Vagina (tissue), 2 donors: ENCODE measurements at regions not wholly inside any gene's neighbourhood (a gene's known extent, or its start where the extent isn't known, plus 50 kb on each side); places are given as distances from the start of the nearest gene placed in this dataset.

Source experiments
- DNase-seq, 2 donors: peaks; one replicate each; pipeline ENCODE4 v3.0.0-alpha.2; 2017; ENCODE audit errors: extremely low spot score in 2 of 2
- H3K27ac ChIP-seq: fragments of 200-600 bp; sonication (generic); one replicate; pipeline ENCODE4 v1.5.1; 2019
- H3K27me3 ChIP-seq: fragments of 200-600 bp; sonication (generic); one replicate; pipeline ENCODE4 v1.5.1; 2019
- H3K36me3 ChIP-seq, 2 donors: fragments of 200-600 bp; sonication (generic); one replicate each; pipeline ENCODE4 v1.5.1; 2017 to 2019
- H3K4me1 ChIP-seq: fragments of 200-600 bp; sonication (generic); one replicate; pipeline ENCODE4 v1.5.1; 2019
- H3K4me3 ChIP-seq, 2 donors: fragments of 200-600 bp; sonication (generic); 1 replicate in 1 of 2; 2 replicates in 1 of 2; pipeline ENCODE4 v1.5.1; 2016 to 2019
- H3K9me3 ChIP-seq: fragments of 200-600 bp; sonication (generic); one replicate; pipeline ENCODE4 v1.5.1; 2019
- POLR2A ChIP-seq, 2 donors: fragments of 450-650 bp; IDR thresholded peaks; one replicate each; pipeline ENCODE4 v1.6.1; 2017; ENCODE audit warnings: antibody characterized with exemption in 2 of 2, mild to moderate bottlenecking in 2 of 2, moderate library complexity in 2 of 2
- POLR2AphosphoS5 ChIP-seq, 2 donors: sonication (generic); formaldehyde crosslinking; IDR thresholded peaks; one replicate each; pipeline ENCODE4 v1.9.0; 2017; ENCODE audit warnings: antibody characterized with exemption in 2 of 2, mild to moderate bottlenecking in 2 of 2, low read depth in 1 of 2; ENCODE audit not compliant: insufficient read depth in 1 of 2
- intact Hi-C: fragments of 100-400 bp; cut with DNase I; formaldehyde crosslinking; loops from one replicate; pipeline ENCODE4 v1.15.1; 2023
- TF ChIP-seq, protein P1 (sequence below), 3 experiments: fragments of 450-650 bp in 2 of 3; fragments of 200-600 bp in 1 of 3; sonication (generic) in 1 of 3; IDR thresholded peaks; one replicate each; pipeline ENCODE4 v1.5.1; 2017 to 2019; ENCODE audit warnings: antibody characterized with exemption in 3 of 3, mild to moderate bottlenecking in 2 of 3, moderate library complexity in 2 of 3

DNA sequence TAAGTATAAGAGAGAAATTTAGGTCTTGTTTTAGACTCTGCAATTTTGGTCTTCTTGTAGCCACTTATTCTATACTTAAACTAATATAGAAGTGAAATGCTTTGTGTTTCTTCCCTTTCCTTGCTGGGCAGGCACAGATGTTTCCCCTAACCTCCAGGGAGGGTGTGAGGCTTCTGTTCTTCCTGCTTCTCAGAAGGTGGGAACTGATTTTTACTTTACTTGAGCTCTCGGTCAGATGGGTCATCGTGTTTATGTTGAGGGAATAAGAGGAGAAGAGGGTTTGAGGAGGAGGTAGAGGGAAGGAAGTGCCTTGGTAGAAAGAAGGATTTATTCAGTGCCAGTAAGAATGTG lies 92.5 kb upstream of the CXCR4 start:
- Histone ChIP-seq H3K27ac (no peak overlapping the region), H3K36me3 (no peaks in the 10 kb centered on the region), H3K4me1 (no peaks in the 10 kb centered on the region), H3K4me3 (no peak overlapping the region), H3K9me3 (no peaks in the 10 kb centered on the region), H3K27me3 (no peaks in the 10 kb centered on the region)
- no peak for DNase-seq
- TF ChIP-seq, protein P1, sequence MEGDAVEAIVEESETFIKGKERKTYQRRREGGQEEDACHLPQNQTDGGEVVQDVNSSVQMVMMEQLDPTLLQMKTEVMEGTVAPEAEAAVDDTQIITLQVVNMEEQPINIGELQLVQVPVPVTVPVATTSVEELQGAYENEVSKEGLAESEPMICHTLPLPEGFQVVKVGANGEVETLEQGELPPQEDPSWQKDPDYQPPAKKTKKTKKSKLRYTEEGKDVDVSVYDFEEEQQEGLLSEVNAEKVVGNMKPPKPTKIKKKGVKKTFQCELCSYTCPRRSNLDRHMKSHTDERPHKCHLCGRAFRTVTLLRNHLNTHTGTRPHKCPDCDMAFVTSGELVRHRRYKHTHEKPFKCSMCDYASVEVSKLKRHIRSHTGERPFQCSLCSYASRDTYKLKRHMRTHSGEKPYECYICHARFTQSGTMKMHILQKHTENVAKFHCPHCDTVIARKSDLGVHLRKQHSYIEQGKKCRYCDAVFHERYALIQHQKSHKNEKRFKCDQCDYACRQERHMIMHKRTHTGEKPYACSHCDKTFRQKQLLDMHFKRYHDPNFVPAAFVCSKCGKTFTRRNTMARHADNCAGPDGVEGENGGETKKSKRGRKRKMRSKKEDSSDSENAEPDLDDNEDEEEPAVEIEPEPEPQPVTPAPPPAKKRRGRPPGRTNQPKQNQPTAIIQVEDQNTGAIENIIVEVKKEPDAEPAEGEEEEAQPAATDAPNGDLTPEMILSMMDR (IDR thresholded peaks at IDR 0.05), result no peak
- no peak for TF ChIP-seq POLR2A (IDR thresholded peaks at IDR 0.05)
- no peak for TF ChIP-seq POLR2AphosphoS5 (IDR thresholded peaks at IDR 0.05; ENCODE audit: insufficient read depth in 1 of 2, low read depth in 1 of 2)
- intact Hi-C loops, result no loop called here

DNA sequence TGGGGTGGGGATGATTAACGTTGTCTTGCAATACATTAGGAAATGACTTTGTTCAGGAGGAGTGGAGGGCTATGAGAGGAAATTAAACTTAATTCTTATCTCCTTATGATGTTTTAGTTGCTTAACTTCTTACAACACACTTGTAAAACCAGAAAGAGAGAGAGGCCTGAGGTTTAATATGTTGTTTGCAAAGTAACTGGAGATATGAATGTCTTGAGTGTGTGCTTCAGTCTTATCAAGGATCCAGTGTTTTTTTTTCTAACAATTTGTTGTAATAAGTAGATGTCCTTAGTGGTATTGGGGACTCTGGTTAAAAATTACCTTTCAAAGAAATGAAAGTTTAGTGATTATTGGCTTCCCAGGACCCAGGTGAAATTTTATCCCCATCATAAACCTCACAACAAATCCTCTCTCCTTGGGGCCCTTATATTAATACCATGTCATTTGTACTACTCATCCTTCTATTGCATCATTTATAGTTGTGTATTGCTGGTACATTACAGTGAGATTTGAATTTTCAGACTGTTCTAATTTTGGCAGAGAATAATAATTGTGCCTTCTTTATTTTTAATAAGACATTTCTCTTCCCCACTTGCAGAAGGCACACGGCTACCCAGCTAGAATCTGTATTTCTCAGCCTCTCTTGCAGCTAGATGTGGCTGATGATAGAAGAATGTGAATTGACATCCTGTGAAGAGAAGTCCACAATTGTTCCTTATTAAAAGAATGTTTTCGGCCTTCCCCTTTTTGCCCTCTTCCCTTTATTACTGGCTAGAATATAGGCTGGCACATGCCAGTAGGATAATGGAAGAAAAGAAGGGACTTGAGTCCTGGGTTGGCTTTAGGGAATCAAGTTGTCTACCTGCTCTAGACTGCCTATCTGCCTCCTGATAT lies 91.9 kb upstream of the CXCR4 start:
- DNase-seq, result no peak
- H3K9me3 ChIP-seq, result no peaks in the 10 kb centered on the region
- no peak overlapping the region for H3K27ac ChIP-seq
- TF ChIP-seq POLR2AphosphoS5 (IDR thresholded peaks at IDR 0.05; ENCODE audit: insufficient read depth in 1 of 2, low read depth in 1 of 2) (no peak), POLR2A (IDR thresholded peaks at IDR 0.05) (no peak)
- TF ChIP-seq, protein P1 (IDR thresholded peaks at IDR 0.05), result no peak
- no peaks in the 10 kb centered on the region for H3K4me1 ChIP-seq
- H3K36me3 ChIP-seq, result no peaks in the 10 kb centered on the region
- H3K4me3 ChIP-seq, result no peak overlapping the region
- intact Hi-C loops, result no loop called here
- H3K27me3 ChIP-seq, result no peaks in the 10 kb centered on the region

DNA sequence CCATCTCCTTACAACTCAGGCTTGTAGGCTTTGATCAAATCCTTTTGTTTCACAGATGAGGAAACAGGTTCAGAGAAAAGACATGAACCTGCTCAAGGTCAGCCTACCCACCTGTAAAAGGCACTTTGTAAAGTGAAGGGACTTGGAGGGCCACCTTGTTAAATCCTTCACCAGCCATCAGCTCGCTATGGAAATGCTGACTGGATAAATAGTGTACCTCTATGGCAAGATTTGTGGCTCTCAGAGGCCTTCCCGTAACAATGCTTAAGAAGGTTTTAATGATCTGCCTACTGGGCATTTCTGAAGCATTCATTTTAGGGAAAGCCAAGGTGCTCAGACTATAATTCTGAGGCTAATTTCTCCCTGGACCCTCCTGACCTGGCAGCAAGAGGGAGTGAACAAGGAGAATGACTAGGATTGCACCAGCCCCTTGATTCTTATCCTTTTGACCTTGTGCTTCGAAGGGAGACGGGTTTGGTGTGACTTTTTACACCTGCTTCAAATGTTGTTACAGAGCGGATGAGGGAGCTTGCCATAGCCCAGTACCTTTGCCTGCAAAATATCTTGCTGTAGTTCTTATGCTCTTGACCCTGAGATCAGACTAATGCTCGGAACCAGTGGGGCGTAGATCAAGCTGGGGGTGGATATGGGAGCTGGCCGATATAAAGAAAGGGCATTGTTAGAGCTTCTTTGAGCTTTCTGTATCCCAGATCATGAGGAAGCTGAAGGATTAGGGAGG lies 90.9 kb upstream of the CXCR4 start:
- no peaks in the 10 kb centered on the region for H3K4me1 ChIP-seq
- no peak for TF ChIP-seq POLR2AphosphoS5 (IDR thresholded peaks at IDR 0.05; ENCODE audit: insufficient read depth in 1 of 2, low read depth in 1 of 2)
- TF ChIP-seq, protein P1 (IDR thresholded peaks at IDR 0.05), result no peak
- no peaks in the 10 kb centered on the region for H3K36me3 ChIP-seq
- H3K4me3 ChIP-seq, result no peak overlapping the region
- intact Hi-C loops, result no loop called here
- no peaks in the 10 kb centered on the region for H3K9me3 ChIP-seq
- H3K27me3 ChIP-seq, result no peaks in the 10 kb centered on the region
- H3K27ac ChIP-seq, result no peak overlapping the region
- no peak for DNase-seq

DNA sequence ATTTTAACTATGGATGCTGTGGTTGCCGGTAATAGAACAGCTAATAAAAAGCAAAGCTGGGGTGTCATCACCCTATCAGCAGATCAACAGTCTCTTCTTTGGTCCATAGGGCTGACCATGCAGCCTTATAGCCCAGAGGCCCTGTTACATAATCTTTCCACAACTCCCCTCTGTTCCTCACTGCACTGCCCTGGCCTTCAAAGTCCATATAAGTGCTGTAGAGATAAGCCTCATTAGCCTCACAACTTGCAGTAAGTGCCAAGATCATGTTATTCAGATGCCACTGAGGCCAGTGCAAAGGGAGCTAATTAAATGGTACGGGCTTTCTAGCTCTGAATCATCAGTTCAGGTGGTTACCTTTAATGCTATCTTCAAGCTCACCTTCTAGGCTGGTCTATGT lies 89.7 kb upstream of the CXCR4 start:
- Histone ChIP-seq H3K4me3 (no peak overlapping the region), H3K9me3 (no peaks in the 10 kb centered on the region), H3K4me1 (no peaks in the 10 kb centered on the region), H3K36me3 (no peaks in the 10 kb centered on the region), H3K27ac (no peak overlapping the region), H3K27me3 (no peaks in the 10 kb centered on the region)
- no peak for DNase-seq
- TF ChIP-seq, protein P1 (IDR thresholded peaks at IDR 0.05), result no peak
- no peak for TF ChIP-seq POLR2AphosphoS5 (IDR thresholded peaks at IDR 0.05; ENCODE audit: insufficient read depth in 1 of 2, low read depth in 1 of 2)
- no peak for TF ChIP-seq POLR2A (IDR thresholded peaks at IDR 0.05)
- intact Hi-C loops, result no loop called here
